ENCODE measurements at regions not wholly inside any gene's neighbourhood (a gene's known extent, or its start where the extent isn't known, plus 50 kb on each side); places are given as distances from the start of the nearest gene placed in this dataset.
A peak's percentile ranks its signal among the peaks of the same experiment; 100 is the strongest.

- H3K27ac ChIP-seq (replicated peaks), result no peak overlapping the region
- DNase-seq (ENCODE audit: low read depth in 1 of 2, low spot score in 1 of 2), result no peak
- H3K27me3 ChIP-seq (ENCODE audit: insufficient read depth, poor library complexity, severe bottlenecking), result no peaks in the 10 kb centered on the region
- TF ChIP-seq GABPA (IDR thresholded peaks at IDR 0.05; ENCODE audit: low read depth), result no peak
- no peak for TF ChIP-seq SPI1 (IDR thresholded peaks at IDR 0.05; ENCODE audit: borderline replicate concordance, low read depth)
- no peak for TF ChIP-seq REST (IDR thresholded peaks at IDR 0.05; ENCODE audit: insufficient replicate concordance, low read depth)
- no peak for TF ChIP-seq POLR2AphosphoS5 (IDR thresholded peaks at IDR 0.05; ENCODE audit: low read depth)
- TF ChIP-seq CTCF (IDR thresholded peaks at IDR 0.05; ENCODE audit: insufficient read depth, low read length), result no peak
- no peak overlapping the region for H3K4me3 ChIP-seq (replicated peaks; ENCODE audit: insufficient read depth, low read length)
Measured at GRCh38 chr1:195899762-195900352, 708.4 kb downstream of the KCNT2 start.

GRCh38 chr1:195898924-195899323 is 709.3 kb downstream of the KCNT2 start:
- TF ChIP-seq GABPA (IDR thresholded peaks at IDR 0.05; ENCODE audit: low read depth), result no peak
- TF ChIP-seq REST (IDR thresholded peaks at IDR 0.05; ENCODE audit: insufficient replicate concordance, low read depth), result no peak
- TF ChIP-seq SPI1 (IDR thresholded peaks at IDR 0.05; ENCODE audit: borderline replicate concordance, low read depth), result peak; percentile 90
- TF ChIP-seq CTCF (IDR thresholded peaks at IDR 0.05; ENCODE audit: insufficient read depth, low read length), result no peak
- TF ChIP-seq POLR2AphosphoS5 (IDR thresholded peaks at IDR 0.05; ENCODE audit: low read depth), result no peak
- Histone ChIP-seq H3K27me3 (ENCODE audit: insufficient read depth, poor library complexity, severe bottlenecking) (no peaks in the 10 kb centered on the region), H3K4me3 (replicated peaks; ENCODE audit: insufficient read depth, low read length) (no peak overlapping the region), H3K27ac (replicated peaks) (no peak overlapping the region)
- DNase-seq (ENCODE audit: low read depth in 1 of 2, low spot score in 1 of 2), result no peak

GRCh38 chr1:195898373-195898772 is 709.9 kb downstream of the KCNT2 start:
- H3K27me3 ChIP-seq (ENCODE audit: insufficient read depth, poor library complexity, severe bottlenecking), result no peaks in the 10 kb centered on the region
- no peak overlapping the region for H3K27ac ChIP-seq (replicated peaks)
- H3K4me3 ChIP-seq (replicated peaks; ENCODE audit: insufficient read depth, low read length), result no peak overlapping the region
- DNase-seq (ENCODE audit: low read depth in 1 of 2, low spot score in 1 of 2), result no peak
- no peak for TF ChIP-seq CTCF (IDR thresholded peaks at IDR 0.05; ENCODE audit: insufficient read depth, low read length)

- Histone ChIP-seq H3K27me3 (ENCODE audit: insufficient read depth, poor library complexity, severe bottlenecking) (no peaks in the 10 kb centered on the region), H3K27ac (replicated peaks) (no peak overlapping the region), H3K4me3 (replicated peaks; ENCODE audit: insufficient read depth, low read length) (no peak overlapping the region)
- DNase-seq (ENCODE audit: low read depth in 1 of 2, low spot score in 1 of 2), result no peak
- no peak for TF ChIP-seq CTCF (IDR thresholded peaks at IDR 0.05; ENCODE audit: insufficient read depth, low read length)
- TF ChIP-seq POLR2AphosphoS5 (IDR thresholded peaks at IDR 0.05; ENCODE audit: low read depth), result no peak
- no peak for TF ChIP-seq GABPA (IDR thresholded peaks at IDR 0.05; ENCODE audit: low read depth)
- no peak for TF ChIP-seq SPI1 (IDR thresholded peaks at IDR 0.05; ENCODE audit: borderline replicate concordance, low read depth)
- TF ChIP-seq REST (IDR thresholded peaks at IDR 0.05; ENCODE audit: insufficient replicate concordance, low read depth), result no peak
Measured at GRCh38 chr1:195897076-195897475, 711.2 kb downstream of the KCNT2 start.

Data from HL-60 (cell line).